PC-9 (cell line): ENCODE measurements at regions not wholly inside any gene's neighbourhood (a gene's known extent, or its start where the extent isn't known, plus 50 kb on each side); places are given as distances from the start of the nearest gene placed in this dataset.

Experiments
- BruUV-seq: library from RNA; stranded (reverse); fragments of 400-500 nt; replicated peaks from 2 replicates; lab custom pipeline; 2021; lab: Mats Ljungman, UMichigan
- CTCF ChIA-PET: fragments of 300-600 bp; sonication (Branson Sonifier 250); formaldehyde crosslinking; loops from one replicate; lab custom pipeline; 2022; ENCODE audit warnings: antibody characterized with exemption; lab: Charles Lee
- POLR2A ChIA-PET: fragments of 300-600 bp; sonication (Branson Sonifier 250); formaldehyde crosslinking; loops from one replicate; lab custom pipeline; 2022; ENCODE audit warnings: antibody characterized with exemption; ENCODE audit not compliant: unreplicated experiment; lab: Charles Lee
- DNase-seq, 2 experiments: peaks; one replicate each; pipeline versions ENCODE4 v3.0.0 to v3.0.0-alpha.2; 2015 to 2022; ENCODE audit warnings: mixed read lengths in 1 of 2
- H2AFZ ChIP-seq: fragments of 200-600 bp; sonication (generic); 2 replicates; pipeline ENCODE4 v1.8.1; 2017; ENCODE audit warnings: antibody characterized with exemption
- H3F3A ChIP-seq: fragments of 200-600 bp; sonication (generic); 2 replicates; pipeline ENCODE4 v1.8.1; 2017; ENCODE audit warnings: antibody characterized with exemption, mild to moderate bottlenecking, low read depth; ENCODE audit not compliant: insufficient read depth
- H3K27ac ChIP-seq: fragments of 200-600 bp; sonication (generic); 2 replicates; pipeline ENCODE4 v1.6.1; 2016; ENCODE audit warnings: mixed run types
- H3K27me3 ChIP-seq: fragments of 200-600 bp; sonication (generic); 2 replicates; pipeline ENCODE4 v1.6.1; 2016; ENCODE audit warnings: low read depth, mixed run types; ENCODE audit not compliant: insufficient read depth
- H3K36me3 ChIP-seq: fragments of 200-600 bp; sonication (generic); 2 replicates; pipeline ENCODE4 v1.6.1; 2016; ENCODE audit warnings: low read depth, mixed run types
- H3K4me1 ChIP-seq: fragments of 200-600 bp; sonication (generic); replicated peaks from 2 replicates; pipeline ENCODE4 v1.6.1; 2016; ENCODE audit warnings: mixed run types; ENCODE audit not compliant: insufficient read depth
- H3K4me2 ChIP-seq: fragments of 200-600 bp; sonication (generic); 2 replicates; pipeline ENCODE4 v1.6.1; 2017; ENCODE audit warnings: mixed run types
- H3K4me3 ChIP-seq: fragments of 200-600 bp; sonication (generic); 2 replicates; pipeline ENCODE4 v1.6.1; 2016; ENCODE audit warnings: mixed run types
- H3K79me2 ChIP-seq: fragments of 200-600 bp; sonication (generic); 2 replicates; pipeline ENCODE4 v1.6.1; 2017; ENCODE audit warnings: low read depth, mixed run types
- H3K9me2 ChIP-seq: fragments of 200-600 bp; sonication (generic); 2 replicates; pipeline ENCODE4 v1.8.1; 2017; ENCODE audit warnings: mild to moderate bottlenecking; ENCODE audit not compliant: insufficient read depth
- H3K9me3 ChIP-seq: fragments of 200-600 bp; sonication (generic); 2 replicates; pipeline ENCODE4 v1.8.1; 2016; ENCODE audit warnings: low read depth; ENCODE audit not compliant: insufficient read depth
- H4K20me1 ChIP-seq: fragments of 200-600 bp; sonication (generic); 2 replicates; pipeline ENCODE4 v1.8.1; 2017; ENCODE audit not compliant: insufficient read depth
- EZH2 ChIP-seq: fragments of 200-600 bp; sonication (generic); IDR thresholded peaks from 2 replicates; pipeline ENCODE4 v1.8.0; 2017; ENCODE audit warnings: antibody characterized with exemption, low read depth
- intact Hi-C: fragments of 100-400 bp; cut with micrococcal nuclease; formaldehyde crosslinking; loops from one replicate; pipeline ENCODE4 v1.10.0; 2022; ENCODE audit not compliant: unreplicated experiment
- TF ChIP-seq, protein P1 (sequence below): fragments of 200-600 bp; sonication (generic); conservative IDR thresholded peaks from 2 replicates; pipeline ENCODE4 v1.6.1; 2017; ENCODE audit warnings: mixed run types, antibody characterized with exemption, mild to moderate bottlenecking, moderate library complexity

DNA sequence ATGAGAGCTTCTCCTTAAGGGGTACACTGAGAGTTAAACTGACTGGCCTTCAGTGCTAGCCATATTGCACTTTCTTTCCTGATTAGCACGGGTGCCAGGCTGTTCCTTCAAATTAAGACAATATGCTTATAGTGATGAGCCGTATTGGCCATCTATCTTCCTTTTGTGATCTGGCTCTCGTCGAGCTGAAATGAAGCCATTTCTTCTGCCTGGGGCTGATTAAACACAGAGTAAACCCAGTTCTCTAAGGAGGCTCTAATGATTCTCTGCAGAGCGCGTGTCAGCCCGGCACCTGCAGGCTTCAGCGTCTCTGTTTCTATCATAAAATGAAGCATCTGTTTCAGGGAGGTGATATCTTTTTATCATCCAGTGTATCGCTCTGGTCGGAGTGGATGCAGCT lies 107.5 kb upstream of the NR2F2 start:
- Histone ChIP-seq H3K27me3 (no peaks in the 10 kb centered on the region), H3K27ac (no peak overlapping the region), H3K4me2 (no peak overlapping the region), H4K20me1 (no peaks in the 10 kb centered on the region), H3K79me2 (no peaks in the 10 kb centered on the region), H3K4me1 (no peaks in the 10 kb centered on the region; the same call in 1 of the 2 replicates), H3K9me3 (no peaks in the 10 kb centered on the region), H3F3A (peaks cover 3% of the 10 kb centered on the region; the same call in 1 of the 2 replicates), H3K9me2 (no peaks in the 10 kb centered on the region), H3K36me3 (no peaks in the 10 kb centered on the region), H2AFZ (no peak overlapping the region), H3K4me3 (no peak overlapping the region)
- POLR2A ChIA-PET = no interaction called here
- no TSS peak for BruUV-seq
- intact Hi-C loops = no loop called here
- CTCF ChIA-PET = no interaction called here
- no peak for DNase-seq
- no peak for TF ChIP-seq EZH2
- TF ChIP-seq, protein P1, sequence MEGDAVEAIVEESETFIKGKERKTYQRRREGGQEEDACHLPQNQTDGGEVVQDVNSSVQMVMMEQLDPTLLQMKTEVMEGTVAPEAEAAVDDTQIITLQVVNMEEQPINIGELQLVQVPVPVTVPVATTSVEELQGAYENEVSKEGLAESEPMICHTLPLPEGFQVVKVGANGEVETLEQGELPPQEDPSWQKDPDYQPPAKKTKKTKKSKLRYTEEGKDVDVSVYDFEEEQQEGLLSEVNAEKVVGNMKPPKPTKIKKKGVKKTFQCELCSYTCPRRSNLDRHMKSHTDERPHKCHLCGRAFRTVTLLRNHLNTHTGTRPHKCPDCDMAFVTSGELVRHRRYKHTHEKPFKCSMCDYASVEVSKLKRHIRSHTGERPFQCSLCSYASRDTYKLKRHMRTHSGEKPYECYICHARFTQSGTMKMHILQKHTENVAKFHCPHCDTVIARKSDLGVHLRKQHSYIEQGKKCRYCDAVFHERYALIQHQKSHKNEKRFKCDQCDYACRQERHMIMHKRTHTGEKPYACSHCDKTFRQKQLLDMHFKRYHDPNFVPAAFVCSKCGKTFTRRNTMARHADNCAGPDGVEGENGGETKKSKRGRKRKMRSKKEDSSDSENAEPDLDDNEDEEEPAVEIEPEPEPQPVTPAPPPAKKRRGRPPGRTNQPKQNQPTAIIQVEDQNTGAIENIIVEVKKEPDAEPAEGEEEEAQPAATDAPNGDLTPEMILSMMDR = no peak

DNA sequence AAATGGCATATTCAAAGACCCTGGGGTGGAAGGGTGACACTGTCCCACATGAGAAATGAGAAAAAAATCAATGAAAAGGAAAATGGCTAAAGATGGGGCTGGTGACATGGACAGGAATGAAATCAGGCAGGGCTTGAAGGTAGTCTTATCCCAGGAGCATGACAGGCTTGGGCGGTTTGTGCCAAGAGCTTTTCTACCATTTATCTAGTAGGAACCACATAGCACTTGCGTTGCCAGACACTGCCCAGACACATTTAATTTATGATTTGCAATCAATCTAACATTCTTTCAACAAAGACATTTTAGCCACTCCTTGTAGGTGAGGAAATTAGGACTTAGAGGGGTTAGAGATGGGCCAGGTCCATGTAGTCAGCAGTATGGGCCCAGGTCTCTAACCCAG lies 106.6 kb upstream of the NR2F2 start:
- Histone ChIP-seq H3K4me2 (no peak overlapping the region), H3F3A (peaks cover 3% of the 10 kb centered on the region; the same call in 1 of the 2 replicates), H3K79me2 (no peaks in the 10 kb centered on the region), H3K27ac (no peak overlapping the region), H3K4me1 (no peaks in the 10 kb centered on the region; the same call in 1 of the 2 replicates), H2AFZ (no peak overlapping the region), H3K4me3 (no peak overlapping the region), H3K27me3 (no peaks in the 10 kb centered on the region), H3K36me3 (no peaks in the 10 kb centered on the region), H4K20me1 (no peaks in the 10 kb centered on the region), H3K9me2 (no peaks in the 10 kb centered on the region), H3K9me3 (no peaks in the 10 kb centered on the region)
- intact Hi-C loops = no loop called here
- POLR2A ChIA-PET = interaction anchor here (0.7 kb wide), 1 partner anchor 191 kb away, joined by 5 read pairs; no protein-coding TSS in a partner anchor
- TF ChIP-seq, protein P1 = no peak
- no peak for TF ChIP-seq EZH2
- CTCF ChIA-PET = no interaction called here
- no TSS peak for BruUV-seq
- no peak for DNase-seq

DNA sequence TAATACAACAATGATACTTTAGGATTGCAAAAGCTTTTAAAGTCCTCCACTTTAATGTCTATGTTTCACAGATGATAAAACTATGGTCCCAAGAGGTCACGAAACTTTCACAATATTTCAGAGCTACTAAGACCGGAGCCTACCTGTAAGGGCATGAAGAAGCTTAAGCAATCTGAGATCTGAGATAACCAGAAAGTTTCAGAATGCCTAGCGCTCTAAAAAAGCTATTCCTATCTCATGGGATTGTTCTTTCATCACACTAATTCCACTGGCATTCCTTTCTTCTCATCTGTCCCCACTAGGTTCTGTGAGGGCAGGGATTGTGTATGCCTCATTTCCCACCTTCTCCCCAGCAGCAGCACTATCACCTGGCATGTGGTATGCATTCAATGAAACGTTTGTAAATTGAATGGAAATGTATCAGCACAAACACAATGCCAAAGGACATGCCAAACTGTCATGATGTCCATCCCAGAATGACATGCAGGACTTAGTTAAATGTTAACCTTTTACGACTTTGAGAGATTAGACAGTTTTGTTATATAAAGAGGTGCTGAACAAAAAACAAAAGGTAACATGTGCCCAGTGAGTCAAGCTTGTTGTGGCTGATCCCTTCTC lies 104.7 kb upstream of the NR2F2 start:
- Histone ChIP-seq H3K27me3 (no peaks in the 10 kb centered on the region), H3K9me2 (no peaks in the 10 kb centered on the region), H4K20me1 (no peaks in the 10 kb centered on the region), H3K4me1 (peaks cover 8% of the 10 kb centered on the region), H3K4me2 (no peak overlapping the region), H3K36me3 (no peaks in the 10 kb centered on the region), H3F3A (peaks cover 9% of the 10 kb centered on the region), H3K9me3 (no peaks in the 10 kb centered on the region; the same call in 1 of the 2 replicates), H3K27ac (no peak overlapping the region), H2AFZ (no peak overlapping the region), H3K4me3 (no peak overlapping the region), H3K79me2 (no peaks in the 10 kb centered on the region)
- TF ChIP-seq, protein P1 = no peak
- no peak for TF ChIP-seq EZH2
- BruUV-seq = no TSS peak
- ChIA-PET CTCF (no interaction called here), POLR2A (interaction anchor here (0.7 kb wide), 1 partner anchor 48 kb away, joined by 8 read pairs; no protein-coding TSS in a partner anchor)
- intact Hi-C loops = no loop called here
- DNase-seq = peak; percentile 4 to 70
